ENCODE measurements at regions not wholly inside any gene's neighbourhood (a gene's known extent, or its start where the extent isn't known, plus 50 kb on each side); places are given as distances from the start of the nearest gene placed in this dataset.

GRCh38 chr13:107332188-107332587 lies 764.3 kb upstream of the ARGLU1 start:
- TF ChIP-seq POLR2A (IDR thresholded peaks at IDR 0.05; ENCODE audit: extremely low read depth, insufficient read length) (no peak), CTCF (IDR thresholded peaks at IDR 0.05; ENCODE audit: low read depth, low read length) (no peak)
- TF ChIP-seq, protein P1, sequence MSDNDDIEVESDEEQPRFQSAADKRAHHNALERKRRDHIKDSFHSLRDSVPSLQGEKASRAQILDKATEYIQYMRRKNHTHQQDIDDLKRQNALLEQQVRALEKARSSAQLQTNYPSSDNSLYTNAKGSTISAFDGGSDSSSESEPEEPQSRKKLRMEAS (IDR thresholded peaks at IDR 0.05; ENCODE audit: low read depth, low read length) = no peak

Data from NB4 (cell line).